ENCODE measurements at regions not wholly inside any gene's neighbourhood (a gene's known extent, or its start where the extent isn't known, plus 50 kb on each side); places are given as distances from the start of the nearest gene placed in this dataset.
"Not testable (repeated sequence)": the region's sequence is repeated elsewhere in the genome, so short reads cannot be mapped to it uniquely, and the experiment has no call there.

DNA sequence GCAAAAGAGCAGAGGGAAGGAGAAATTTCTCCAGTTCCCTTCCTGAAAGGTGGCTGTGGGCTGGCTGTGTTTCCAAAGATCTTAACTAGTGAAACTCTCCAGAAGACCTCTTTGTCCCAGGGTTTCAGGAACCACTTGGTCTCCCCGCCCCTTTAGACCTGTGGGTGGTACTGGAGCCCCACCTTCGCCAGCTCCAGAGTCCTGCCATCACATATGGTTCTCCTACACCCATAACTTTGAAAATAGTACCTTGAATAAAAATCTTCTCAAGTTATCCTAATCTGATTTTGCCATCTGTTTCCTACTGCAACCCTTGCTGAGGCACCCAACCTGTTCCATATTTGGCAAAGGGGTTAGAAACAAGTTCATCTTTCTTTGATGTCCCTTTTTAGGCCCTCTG, 303.9 kb downstream of the SEC16B start:
- DNase-seq = no peak
- intact Hi-C loops (cut with DNase I) = no loop called here
- H3K36me3 ChIP-seq (replicated peaks in 1 of 2) = no peaks in the 10 kb centered on the region
- no peaks in the 10 kb centered on the region for H3K4me1 ChIP-seq (replicated peaks in 1 of 2)
- no peaks in the 10 kb centered on the region for H3K9me3 ChIP-seq (replicated peaks in 1 of 3)
- WGBS, 4 donors = 63 to 77% (median 71%) methylated on average over 2 of the region's 2 CpGs
- TF ChIP-seq POLR2A (IDR thresholded peaks at IDR 0.05) = no peak
- TF ChIP-seq, protein P1, sequence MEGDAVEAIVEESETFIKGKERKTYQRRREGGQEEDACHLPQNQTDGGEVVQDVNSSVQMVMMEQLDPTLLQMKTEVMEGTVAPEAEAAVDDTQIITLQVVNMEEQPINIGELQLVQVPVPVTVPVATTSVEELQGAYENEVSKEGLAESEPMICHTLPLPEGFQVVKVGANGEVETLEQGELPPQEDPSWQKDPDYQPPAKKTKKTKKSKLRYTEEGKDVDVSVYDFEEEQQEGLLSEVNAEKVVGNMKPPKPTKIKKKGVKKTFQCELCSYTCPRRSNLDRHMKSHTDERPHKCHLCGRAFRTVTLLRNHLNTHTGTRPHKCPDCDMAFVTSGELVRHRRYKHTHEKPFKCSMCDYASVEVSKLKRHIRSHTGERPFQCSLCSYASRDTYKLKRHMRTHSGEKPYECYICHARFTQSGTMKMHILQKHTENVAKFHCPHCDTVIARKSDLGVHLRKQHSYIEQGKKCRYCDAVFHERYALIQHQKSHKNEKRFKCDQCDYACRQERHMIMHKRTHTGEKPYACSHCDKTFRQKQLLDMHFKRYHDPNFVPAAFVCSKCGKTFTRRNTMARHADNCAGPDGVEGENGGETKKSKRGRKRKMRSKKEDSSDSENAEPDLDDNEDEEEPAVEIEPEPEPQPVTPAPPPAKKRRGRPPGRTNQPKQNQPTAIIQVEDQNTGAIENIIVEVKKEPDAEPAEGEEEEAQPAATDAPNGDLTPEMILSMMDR (IDR thresholded peaks at IDR 0.05) = no peak
- H3K4me3 ChIP-seq = no peak overlapping the region
- no peak overlapping the region for H3K27ac ChIP-seq
- no peaks in the 10 kb centered on the region for H3K27me3 ChIP-seq

DNA sequence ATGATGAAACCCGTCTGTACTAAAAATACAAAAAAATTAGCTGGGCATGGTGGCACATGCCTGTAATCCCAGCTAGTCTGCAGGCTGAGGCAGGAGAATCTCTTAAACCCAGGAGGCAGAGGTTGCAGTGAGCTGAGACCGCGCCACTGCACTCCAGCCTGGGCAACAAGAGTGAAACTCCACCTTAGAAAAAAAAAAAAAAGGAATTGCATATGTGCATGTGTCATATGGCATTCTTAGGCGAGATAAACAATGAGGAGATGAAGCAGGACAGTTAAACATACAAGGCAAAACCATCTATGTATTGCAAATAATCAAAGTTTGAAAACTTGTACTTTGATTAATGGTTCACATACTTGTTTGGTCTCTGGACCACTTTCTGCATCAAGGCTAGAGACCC, 305.1 kb downstream of the SEC16B start:
- H3K4me1 ChIP-seq (replicated peaks in 1 of 2); H3K4me3 ChIP-seq; H3K27me3 ChIP-seq; H3K36me3 ChIP-seq (replicated peaks in 1 of 2); intact Hi-C loops (cut with DNase I); H3K27ac ChIP-seq; DNase-seq; H3K9me3 ChIP-seq (replicated peaks in 1 of 3): not testable (repeated sequence)
- 71 to 91% (median 76%) methylated on average over 4 of the region's 4 CpGs for WGBS, 4 donors

DNA sequence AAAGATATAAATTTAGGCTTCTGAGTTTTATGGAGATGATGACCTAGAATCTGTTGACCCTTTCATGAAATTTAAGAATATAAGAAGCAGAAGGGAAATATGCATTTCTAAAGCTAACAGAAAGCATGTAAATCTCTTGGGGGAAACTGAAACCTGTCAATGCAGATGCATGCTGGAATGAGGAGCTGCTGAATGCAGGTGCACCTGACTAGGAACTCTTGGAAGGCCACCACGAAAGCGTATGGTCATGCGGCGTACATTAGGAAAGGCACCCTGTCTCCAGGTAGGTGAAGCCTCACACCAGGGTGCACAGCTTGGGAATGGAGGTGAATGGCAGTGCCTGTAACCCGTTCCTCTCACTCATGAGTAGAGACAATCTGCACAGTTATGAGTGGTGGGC, 309.7 kb downstream of the SEC16B start:
- TF ChIP-seq, protein P1 (IDR thresholded peaks at IDR 0.05) = no peak
- no peak for TF ChIP-seq POLR2A (IDR thresholded peaks at IDR 0.05)

DNA sequence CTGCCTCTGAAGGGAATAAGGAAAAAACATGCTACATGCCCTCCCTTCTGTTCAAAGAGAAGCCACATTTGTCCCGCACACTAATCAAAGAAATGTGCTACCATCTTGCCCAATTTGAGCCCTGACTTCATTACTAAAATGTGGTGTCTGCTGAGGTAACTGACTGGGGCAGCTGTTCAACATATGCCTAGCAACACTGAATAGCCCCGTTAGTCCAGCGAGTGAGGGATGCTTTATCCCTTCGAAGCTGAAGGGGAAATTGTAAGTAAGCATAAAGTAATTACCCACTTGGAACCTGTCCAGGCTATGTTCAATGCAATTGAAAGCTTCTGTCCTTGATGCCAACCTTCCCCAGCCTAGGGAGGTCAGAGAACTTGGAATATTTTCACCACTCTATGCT, 310.6 kb downstream of the SEC16B start:
- DNase-seq = no peak
- H3K4me1 ChIP-seq (replicated peaks in 1 of 2) = no peaks in the 10 kb centered on the region
- intact Hi-C loops (cut with DNase I) = no loop called here
- H3K4me3 ChIP-seq = no peak overlapping the region
- no peaks in the 10 kb centered on the region for H3K27me3 ChIP-seq
- no peak overlapping the region for H3K27ac ChIP-seq
- H3K9me3 ChIP-seq (replicated peaks in 1 of 3) = no peaks in the 10 kb centered on the region
- no peaks in the 10 kb centered on the region for H3K36me3 ChIP-seq (replicated peaks in 1 of 2)
- WGBS, 4 donors = 59 to 73% (median 66%) methylated on average over 4 of the region's 4 CpGs
- no peak for TF ChIP-seq POLR2A (IDR thresholded peaks at IDR 0.05)
- TF ChIP-seq, protein P1 (IDR thresholded peaks at IDR 0.05) = no peak

More for the DNA sequence above, 309.7 kb downstream of the SEC16B start:
- Histone ChIP-seq H3K4me3 (no peak overlapping the region), H3K27me3 (no peaks in the 10 kb centered on the region), H3K4me1 (replicated peaks in 1 of 2) (no peaks in the 10 kb centered on the region), H3K27ac (no peak overlapping the region), H3K36me3 (replicated peaks in 1 of 2) (no peaks in the 10 kb centered on the region), H3K9me3 (replicated peaks in 1 of 3) (no peaks in the 10 kb centered on the region)
- WGBS, 4 donors = 88 to 94% (median 90%) methylated on average over 5 of the region's 5 CpGs
- intact Hi-C loops (cut with DNase I) = no loop called here
- no peak for DNase-seq

DNA sequence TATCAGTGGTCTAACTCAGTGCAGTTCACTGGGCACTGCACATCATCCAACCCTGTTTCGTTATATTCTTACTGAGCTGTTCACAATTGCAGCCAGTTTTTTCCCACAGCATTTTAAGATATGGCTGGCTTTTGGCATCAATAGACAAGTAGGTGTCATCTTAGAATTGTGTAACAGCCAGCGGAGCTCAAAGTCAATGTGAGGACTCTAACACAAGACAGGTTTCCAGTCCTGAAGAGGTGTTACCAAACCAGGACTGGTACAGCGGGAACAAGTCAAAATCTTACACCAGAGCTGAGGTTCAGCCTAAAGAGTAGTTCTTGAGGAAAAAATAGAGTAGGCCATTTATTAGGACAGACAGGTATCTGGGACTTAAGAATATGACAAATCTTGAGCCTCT, 313.3 kb downstream of the SEC16B start:
- no peaks in the 10 kb centered on the region for H3K36me3 ChIP-seq (replicated peaks in 1 of 2)
- DNase-seq = no peak
- no peaks in the 10 kb centered on the region for H3K4me1 ChIP-seq (replicated peaks in 1 of 2)
- intact Hi-C loops (cut with DNase I) = no loop called here
- no peaks in the 10 kb centered on the region for H3K9me3 ChIP-seq (replicated peaks in 1 of 3)
- TF ChIP-seq POLR2A (IDR thresholded peaks at IDR 0.05) = no peak
- TF ChIP-seq, protein P1 (IDR thresholded peaks at IDR 0.05) = no peak
- no peak overlapping the region for H3K27ac ChIP-seq
- no peaks in the 10 kb centered on the region for H3K27me3 ChIP-seq
- H3K4me3 ChIP-seq = no peak overlapping the region
- 86 to 93% (median 90%) methylated on average over 3 of the region's 3 CpGs for WGBS, 4 donors

All from adrenal gland (tissue), 9 donors.